Neural cell (in vitro differentiated cells): ENCODE measurements at regions not wholly inside any gene's neighbourhood (a gene's known extent, or its start where the extent isn't known, plus 50 kb on each side); places are given as distances from the start of the nearest gene placed in this dataset.
"Not testable (repeated sequence)": the region's sequence is repeated elsewhere in the genome, so short reads cannot be mapped to it uniquely, and the experiment has no call there.

ENCODE experiments used
- H2AFZ ChIP-seq: fragments of 200-600, 300-800 bp; sonication (generic), shearing (Covaris generic); 2 replicates; pipeline ENCODE4 v1.6.0; 2014; ENCODE audit warnings: low read depth, mild to moderate bottlenecking, antibody characterized with exemption, low read length, moderate library complexity
- H3F3A ChIP-seq: fragments of 200-600 bp; shearing (Covaris generic); 2 replicates; pipeline ENCODE4 v1.6.1; 2016; ENCODE audit warnings: mild to moderate bottlenecking, moderate library complexity, mixed read lengths, antibody characterized with exemption, low read length; ENCODE audit not compliant: insufficient read depth, poor library complexity, severe bottlenecking
- H3K27ac ChIP-seq: fragments of 200-600, 300-800 bp; sonication (generic), shearing (Covaris generic); 2 replicates; pipeline ENCODE4 v1.5.1; 2014; ENCODE audit warnings: mild to moderate bottlenecking, low read length, moderate library complexity
- H3K27me3 ChIP-seq: fragments of 300-800, 200-600 bp; sonication (generic), shearing (Covaris generic); 2 replicates; pipeline ENCODE4 v1.6.0; 2014; ENCODE audit warnings: mild to moderate bottlenecking, low read depth, low read length, moderate library complexity; ENCODE audit not compliant: insufficient read depth
- H3K36me3 ChIP-seq: fragments of 300-800, 200-600 bp; sonication (generic), shearing (Covaris generic); 2 replicates; pipeline ENCODE4 v1.5.1; 2014; ENCODE audit warnings: mild to moderate bottlenecking, antibody characterized with exemption, low read length, moderate library complexity; ENCODE audit not compliant: insufficient read depth
- H3K4me2 ChIP-seq: fragments of 300-800, 200-600 bp; sonication (generic), shearing (Covaris generic); 2 replicates; pipeline ENCODE4 v1.6.0; 2014; ENCODE audit warnings: mild to moderate bottlenecking, low read length
- H3K4me3 ChIP-seq: fragments of 300-800, 200-600 bp; sonication (generic), shearing (Covaris generic); 2 replicates; pipeline ENCODE4 v1.5.1; 2014; ENCODE audit warnings: mild to moderate bottlenecking, low read length, moderate library complexity
- H3K79me2 ChIP-seq: fragments of 200-600 bp; shearing (Covaris generic); replicated peaks from 2 replicates; pipeline ENCODE4 v1.6.0; 2014; ENCODE audit warnings: mild to moderate bottlenecking, low read length, moderate library complexity; ENCODE audit not compliant: insufficient read depth
- H3K9ac ChIP-seq: fragments of 300-800, 200-600 bp; sonication (generic), shearing (Covaris generic); 2 replicates; pipeline ENCODE4 v1.6.1; 2016; ENCODE audit warnings: mild to moderate bottlenecking, low read length, mixed read lengths
- H3K9me2 ChIP-seq: fragments of 200-600 bp; shearing (Covaris generic); 2 replicates; pipeline ENCODE4 v1.6.1; 2016; ENCODE audit warnings: mild to moderate bottlenecking, low read length, mixed read lengths; ENCODE audit not compliant: insufficient read depth
- H3K9me3 ChIP-seq: fragments of 200-600, 300-800 bp; sonication (generic), shearing (Covaris generic); 2 replicates; pipeline ENCODE4 v1.6.1; 2016; ENCODE audit warnings: mild to moderate bottlenecking, mixed run types, low read length, moderate library complexity, mixed read lengths
- H4K20me1 ChIP-seq: fragments of 200-600 bp; shearing (Covaris generic); 2 replicates; pipeline ENCODE4 v1.6.1; 2016; ENCODE audit warnings: mild to moderate bottlenecking, mixed run types; ENCODE audit not compliant: insufficient read depth
- EP300 ChIP-seq: fragments of 450-650 bp; conservative IDR thresholded peaks from 2 replicates; pipeline ENCODE4 v1.6.1; 2014; ENCODE audit warnings: antibody characterized with exemption, mild to moderate bottlenecking, moderate library complexity; ENCODE audit not compliant: poor library complexity, severe bottlenecking
- EZH2 ChIP-seq: fragments of 200-600, 300-800 bp; shearing (Covaris generic), sonication (generic); IDR thresholded peaks from 2 replicates; pipeline ENCODE4 v1.6.1; 2014; ENCODE audit warnings: antibody characterized with exemption, low read length, borderline replicate concordance, mild to moderate bottlenecking; ENCODE audit not compliant: insufficient read depth, poor library complexity, severe bottlenecking
- MXI1 ChIP-seq: fragments of 450-650 bp; conservative IDR thresholded peaks from 2 replicates; pipeline ENCODE4 v1.6.1; 2014; ENCODE audit warnings: antibody characterized with exemption, mild to moderate bottlenecking; ENCODE audit not compliant: poor library complexity, severe bottlenecking
- POLR2AphosphoS5 ChIP-seq: IDR thresholded peaks from 2 replicates; pipeline ENCODE4 v1.6.1; 2012
- REST ChIP-seq: IDR thresholded peaks from 2 replicates; pipeline ENCODE4 v1.6.1; 2012; ENCODE audit warnings: borderline replicate concordance

- not testable (repeated sequence) for H3K79me2 ChIP-seq, H3K9ac ChIP-seq, H3K4me3 ChIP-seq, H3K27ac ChIP-seq, H2AFZ ChIP-seq, H3F3A ChIP-seq, H3K36me3 ChIP-seq, H3K9me3 ChIP-seq, H3K27me3 ChIP-seq, H3K9me2 ChIP-seq, H4K20me1 ChIP-seq, H3K4me2 ChIP-seq
Measured at GRCh38 chrX:92280347-92280746, 501.2 kb downstream of the PCDH11X start.

- no peak overlapping the region for H3K9ac ChIP-seq
Measured at GRCh38 chrX:92283308-92283707, 504.1 kb downstream of the PCDH11X start.

GRCh38 chrX:92298067-92298466, 518.9 kb downstream of the PCDH11X start:
- H3K9me3 ChIP-seq, H3K27me3 ChIP-seq, H3F3A ChIP-seq, H3K4me3 ChIP-seq, H3K9ac ChIP-seq, H4K20me1 ChIP-seq, H3K4me2 ChIP-seq, H3K79me2 ChIP-seq, H2AFZ ChIP-seq, H3K27ac ChIP-seq, H3K36me3 ChIP-seq, H3K9me2 ChIP-seq: not testable (repeated sequence)

More at GRCh38 chrX:92283308-92283707, 504.1 kb downstream of the PCDH11X start:
- no peaks in the 10 kb centered on the region for H3K36me3 ChIP-seq
- H3K27ac ChIP-seq = no peak overlapping the region
- H3K4me2 ChIP-seq = no peak overlapping the region
- H4K20me1 ChIP-seq = no peaks in the 10 kb centered on the region
- TF ChIP-seq MXI1 (no peak), POLR2AphosphoS5 (no peak)
- no peaks in the 10 kb centered on the region for H3K9me3 ChIP-seq
- H3K4me3 ChIP-seq = no peak overlapping the region
- no peaks in the 10 kb centered on the region for H3K27me3 ChIP-seq
- H2AFZ ChIP-seq = no peak overlapping the region
- no peaks in the 10 kb centered on the region for H3F3A ChIP-seq
- H3K9me2 ChIP-seq = no peaks in the 10 kb centered on the region
- no peaks in the 10 kb centered on the region for H3K79me2 ChIP-seq

- not testable (repeated sequence) for H4K20me1 ChIP-seq, H2AFZ ChIP-seq, H3F3A ChIP-seq, H3K27me3 ChIP-seq, H3K4me3 ChIP-seq, H3K27ac ChIP-seq, H3K4me2 ChIP-seq, H3K9ac ChIP-seq, H3K36me3 ChIP-seq, H3K79me2 ChIP-seq, H3K9me2 ChIP-seq, H3K9me3 ChIP-seq
Measured at GRCh38 chrX:92333194-92333593, 554.0 kb downstream of the PCDH11X start.

GRCh38 chrX:92351065-92351464, 571.9 kb downstream of the PCDH11X start:
- H3K9me3 ChIP-seq, H3K27ac ChIP-seq, H3K9me2 ChIP-seq, H3K79me2 ChIP-seq, H3K4me3 ChIP-seq, H3K27me3 ChIP-seq, H2AFZ ChIP-seq, H3K9ac ChIP-seq, H3K36me3 ChIP-seq, H3K4me2 ChIP-seq, H4K20me1 ChIP-seq, H3F3A ChIP-seq: not testable (repeated sequence)

GRCh38 chrX:92351511-92351910, 572.3 kb downstream of the PCDH11X start:
- Histone ChIP-seq H3K27ac (no peak overlapping the region), H3F3A (no peaks in the 10 kb centered on the region), H3K9me3 (no peaks in the 10 kb centered on the region), H3K4me2 (no peak overlapping the region), H3K79me2 (no peaks in the 10 kb centered on the region), H3K9ac (no peak overlapping the region), H3K36me3 (no peaks in the 10 kb centered on the region), H3K4me3 (no peak overlapping the region), H3K9me2 (no peaks in the 10 kb centered on the region), H3K27me3 (no peaks in the 10 kb centered on the region), H4K20me1 (no peaks in the 10 kb centered on the region), H2AFZ (no peak overlapping the region)
- no peak for TF ChIP-seq EZH2
- TF ChIP-seq POLR2AphosphoS5 = no peak
- no peak for TF ChIP-seq REST
- no peak for TF ChIP-seq EP300
- TF ChIP-seq MXI1 = no peak
